GM10248 (cell line): ENCODE measurements at regions not wholly inside any gene's neighbourhood (a gene's known extent, or its start where the extent isn't known, plus 50 kb on each side); places are given as distances from the start of the nearest gene placed in this dataset.

ENCODE experiments used
- CTCF ChIA-PET: fragments of 300-600 bp; sonication (Branson Sonifier 250); formaldehyde crosslinking; extraction: SDS; loops from one replicate; lab custom pipeline; 2021; ENCODE audit warnings: antibody characterized with exemption; lab: Yijun Ruan, JAX
- POLR2A ChIA-PET: fragments of 350-650 bp; sonication (Branson Sonifier 250); formaldehyde crosslinking; extraction: SDS; loops from one replicate; lab custom pipeline; 2020; ENCODE audit warnings: antibody characterized with exemption; lab: Yijun Ruan, JAX
- DNase-seq: peaks from one replicate; pipeline ENCODE4 v3.0.0; 2012; ENCODE audit errors: extremely low spot score
- CTCF ChIP-seq: IDR thresholded peaks from 2 replicates; pipeline ENCODE4 v1.5.1; 2012; ENCODE audit warnings: mild to moderate bottlenecking, low read depth; ENCODE audit errors: extremely low read depth, missing control alignments, control extremely low read depth

- CTCF ChIA-PET = interaction anchor here (0.9 to 1.4 kb wide), 3 partner anchors 9 to 24 kb away, joined by 3 read pairs; no protein-coding TSS in a partner anchor
- TF ChIP-seq CTCF = no peak
- POLR2A ChIA-PET = no interaction called here
- DNase-seq = no peak
These were observed 942.9 kb upstream of the LRRN3 start for GRCh38 chr7:110148054-110148453.

GRCh38 chr7:110153222-110153621 lies 937.7 kb upstream of the LRRN3 start:
- POLR2A ChIA-PET = no interaction called here
- CTCF ChIA-PET = no interaction called here
- no peak for TF ChIP-seq CTCF
- no peak for DNase-seq

GRCh38 chr7:110156511-110156910 lies 934.4 kb upstream of the LRRN3 start:
- ChIA-PET CTCF (no interaction called here), POLR2A (no interaction called here)
- no peak for DNase-seq
- no peak for TF ChIP-seq CTCF

GRCh38 chr7:110157631-110158362 lies 933.1 kb upstream of the LRRN3 start:
- no peak for TF ChIP-seq CTCF
- CTCF ChIA-PET = no interaction called here
- DNase-seq = no peak
- POLR2A ChIA-PET = no interaction called here

GRCh38 chr7:110168010-110168409 lies 922.9 kb upstream of the LRRN3 start:
- no peak for DNase-seq
- CTCF ChIA-PET = no interaction called here

GRCh38 chr7:110170841-110171240 lies 920.1 kb upstream of the LRRN3 start:
- CTCF ChIA-PET = interaction anchor here (1.2 kb wide), 1 partner anchor 22 kb away, joined by 3 read pairs; no protein-coding TSS in a partner anchor
- no peak for TF ChIP-seq CTCF
- POLR2A ChIA-PET = no interaction called here
- DNase-seq = no peak

More at GRCh38 chr7:110168010-110168409, 922.9 kb upstream of the LRRN3 start:
- POLR2A ChIA-PET = no interaction called here
- TF ChIP-seq CTCF = no peak
